Mesenchymal stem cell (in vitro differentiated cells and primary cell): ENCODE measurements at regions not wholly inside any gene's neighbourhood (a gene's known extent, or its start where the extent isn't known, plus 50 kb on each side); places are given as distances from the start of the nearest gene placed in this dataset.

ENCODE experiments used
- DNase-seq: peaks from one replicate; pipeline ENCODE4 v3.0.0-alpha.2; 2013
- H2AFZ ChIP-seq: one replicate; pipeline ENCODE4 v1.6.1; 2013; ENCODE audit warnings: low read depth, mild to moderate bottlenecking, control low read depth, inconsistent platforms, low read length, moderate library complexity
- H2AK5ac ChIP-seq: 2 replicates; pipeline ENCODE4 v1.6.1; 2013; ENCODE audit warnings: low read length, moderate library complexity, mild to moderate bottlenecking, inconsistent platforms; ENCODE audit not compliant: severe bottlenecking
- H2BK120ac ChIP-seq: one replicate; pipeline ENCODE4 v1.6.1; 2013; ENCODE audit warnings: low read depth, mild to moderate bottlenecking, inconsistent platforms, low read length, moderate library complexity
- H2BK12ac ChIP-seq, 2 experiments: one replicate each; pipeline ENCODE4 v1.6.1; 2013; ENCODE audit warnings: inconsistent platforms in 2 of 2, low read length in 2 of 2, mild to moderate bottlenecking in 2 of 2, moderate library complexity in 2 of 2, control low read depth in 1 of 2
- H2BK15ac ChIP-seq: one replicate; pipeline ENCODE4 v1.6.1; 2013; ENCODE audit warnings: mild to moderate bottlenecking, low read depth, inconsistent platforms; ENCODE audit not compliant: poor library complexity, severe bottlenecking
- H2BK5ac ChIP-seq: 2 replicates; pipeline ENCODE4 v1.6.1; 2013; ENCODE audit warnings: low read depth, mild to moderate bottlenecking, low read length, control low read depth, inconsistent platforms; ENCODE audit not compliant: poor library complexity, severe bottlenecking
- H3K14ac ChIP-seq, 2 experiments: one replicate each; pipeline ENCODE4 v1.6.1; 2013; ENCODE audit warnings: inconsistent platforms in 2 of 2, low read length in 2 of 2, control low read depth in 1 of 2, mild to moderate bottlenecking in 1 of 2, moderate library complexity in 1 of 2
- H3K18ac ChIP-seq, 2 experiments: one replicate each; pipeline ENCODE4 v1.6.1; 2013; ENCODE audit warnings: inconsistent platforms in 2 of 2, low read length in 2 of 2, control low read depth in 1 of 2, low read depth in 1 of 2, mild to moderate bottlenecking in 1 of 2
- H3K23ac ChIP-seq, 2 experiments: one replicate each; pipeline ENCODE4 v1.6.1; 2013; ENCODE audit warnings: inconsistent platforms in 2 of 2, low read length in 2 of 2, mild to moderate bottlenecking in 2 of 2, moderate library complexity in 2 of 2, control low read depth in 1 of 2
- H3K27ac ChIP-seq: 2 replicates; pipeline ENCODE4 v1.5.1; 2013; ENCODE audit warnings: mild to moderate bottlenecking, moderate library complexity, low read length, control low read depth, inconsistent platforms; ENCODE audit not compliant: poor library complexity, severe bottlenecking
- H3K27me3 ChIP-seq, 2 experiments: 2 replicates each; pipeline versions ENCODE4 v1.6.1 to v1.7.0; 2013; ENCODE audit warnings: low read length in 2 of 2, mild to moderate bottlenecking in 2 of 2, moderate library complexity in 2 of 2, control low read depth in 1 of 2, inconsistent platforms in 1 of 2; ENCODE audit not compliant: control insufficient read depth in 1 of 2, insufficient read depth in 1 of 2
- H3K36me3 ChIP-seq, 2 experiments: 2 replicates each; pipeline versions ENCODE4 v1.6.1 to v1.7.0; 2013; ENCODE audit warnings: low read length in 2 of 2, control low read depth in 1 of 2, inconsistent platforms in 1 of 2, low read depth in 1 of 2, mild to moderate bottlenecking in 1 of 2; ENCODE audit not compliant: insufficient read depth in 2 of 2, control insufficient read depth in 1 of 2
- H3K4ac ChIP-seq, 2 experiments: one replicate each; pipeline ENCODE4 v1.6.1; 2013; ENCODE audit warnings: inconsistent platforms in 2 of 2, low read length in 2 of 2, mild to moderate bottlenecking in 2 of 2, moderate library complexity in 2 of 2, control low read depth in 1 of 2, low read depth in 1 of 2
- H3K4me1 ChIP-seq: 2 replicates; pipeline ENCODE4 v1.6.1; 2013; ENCODE audit warnings: low read depth, low read length, control low read depth; ENCODE audit not compliant: control insufficient read depth, insufficient read depth
- H3K4me2 ChIP-seq: 2 replicates; pipeline ENCODE4 v1.6.1; 2013; ENCODE audit warnings: low read length, mild to moderate bottlenecking, inconsistent platforms; ENCODE audit not compliant: poor library complexity, severe bottlenecking
- H3K4me3 ChIP-seq, 2 experiments: 2 replicates each; pipeline versions ENCODE4 v1.5.1 to v1.7.0; 2013; ENCODE audit warnings: low read length in 2 of 2, mild to moderate bottlenecking in 2 of 2, control low read depth in 1 of 2, low read depth in 1 of 2; ENCODE audit not compliant: insufficient read depth in 1 of 2
- H3K79me1 ChIP-seq: replicated peaks from 2 replicates; pipeline ENCODE4 v1.6.1; 2013; ENCODE audit warnings: mild to moderate bottlenecking, control low read depth, low read length, inconsistent platforms; ENCODE audit not compliant: poor library complexity, severe bottlenecking
- H3K9ac ChIP-seq: 2 replicates; pipeline ENCODE4 v1.7.0; 2013; ENCODE audit warnings: mild to moderate bottlenecking, low read length, moderate library complexity
- H3K9me3 ChIP-seq: 2 replicates; pipeline ENCODE4 v1.7.0; 2013; ENCODE audit warnings: mild to moderate bottlenecking, low read length; ENCODE audit not compliant: control insufficient read depth
- H4K8ac ChIP-seq: one replicate; pipeline ENCODE4 v1.6.1; 2013; ENCODE audit warnings: inconsistent platforms, mild to moderate bottlenecking, low read length, moderate library complexity
- H4K91ac ChIP-seq: one replicate; pipeline ENCODE4 v1.6.1; 2013; ENCODE audit warnings: mild to moderate bottlenecking, low read length, inconsistent platforms
- WGBS: methylation state at CpG from one replicate; pipeline ENCODE4 v1.1.7; 2013; ENCODE audit warnings: mixed read lengths; 5-methylcytosine and 5-hydroxymethylcytosine counted together

DNA sequence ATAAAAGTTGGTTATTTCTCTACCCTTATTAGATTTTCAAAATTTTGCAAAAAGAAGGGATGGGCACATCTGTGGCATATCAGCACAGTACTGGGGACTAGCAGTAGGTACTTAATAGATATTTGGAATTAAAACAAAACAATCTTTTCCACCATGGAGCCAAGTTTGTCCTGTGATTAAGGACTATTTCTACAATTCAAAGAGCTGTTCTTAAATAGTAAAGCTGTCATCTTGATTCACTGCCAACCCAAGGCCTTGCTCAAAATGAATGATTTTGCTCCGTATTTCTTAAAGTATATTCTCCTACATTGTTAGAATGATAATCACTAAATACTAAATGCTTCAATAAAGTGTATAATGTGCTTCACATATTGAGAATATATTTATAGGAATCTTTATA is 169.9 kb downstream of the S1PR1 start:
- no peak overlapping the region for H2AK5ac ChIP-seq

DNA sequence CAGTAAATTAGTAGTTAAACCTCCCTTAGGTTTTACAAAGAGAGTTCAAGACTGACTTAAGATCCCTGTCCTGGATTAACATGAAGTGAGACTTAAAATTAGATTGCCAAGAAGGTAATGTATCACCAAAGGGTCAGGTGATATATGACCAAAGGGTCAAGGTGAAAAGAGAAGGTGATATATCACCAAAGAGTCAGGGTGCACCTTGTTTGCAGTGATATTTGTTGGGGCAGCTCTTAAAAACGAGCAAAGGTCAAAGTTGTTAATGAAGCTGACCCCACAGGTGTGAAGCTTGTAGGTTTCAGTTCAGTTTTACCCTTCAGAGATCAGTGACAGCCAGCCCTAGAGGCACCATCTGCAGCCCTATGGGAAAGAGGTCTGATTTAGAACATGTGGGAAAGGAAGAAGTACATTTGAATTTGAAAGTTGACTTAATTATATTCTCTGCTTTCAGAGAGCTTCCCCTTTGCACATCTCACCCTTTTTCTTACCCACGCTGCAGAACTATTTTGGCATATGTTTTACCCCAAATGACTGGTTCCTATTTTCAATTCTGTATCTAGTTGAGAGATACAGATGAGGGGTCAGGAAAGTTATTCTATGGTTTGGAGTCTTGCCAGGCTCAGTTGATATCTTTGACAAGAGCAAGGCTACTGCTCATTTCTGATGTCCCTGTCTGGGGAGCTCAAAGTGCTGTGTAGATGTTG is 170.8 kb downstream of the S1PR1 start:
- Histone ChIP-seq H4K8ac (no peak overlapping the region), H3K14ac (no peak overlapping the region), H3K4me1 (no peaks in the 10 kb centered on the region), H2BK12ac (no peak overlapping the region), H3K9ac (no peak overlapping the region), H3K18ac (no peak overlapping the region), H3K4ac (no peak overlapping the region), H2AFZ (no peak overlapping the region), H3K9me3 (no peaks in the 10 kb centered on the region), H2BK5ac (no peak overlapping the region), H3K79me1 (no peaks in the 10 kb centered on the region), H3K23ac (no peak overlapping the region), H3K27ac (no peak overlapping the region), H3K4me2 (no peak overlapping the region), H2AK5ac (no peak overlapping the region), H2BK15ac (no peak overlapping the region), H3K36me3 (no peaks in the 10 kb centered on the region), H4K91ac (no peak overlapping the region), H2BK120ac (no peak overlapping the region), H3K27me3 (no peaks in the 10 kb centered on the region), H3K4me3 (no peak overlapping the region)
- 30% methylated on average over 1 of the region's 2 CpGs for WGBS
- no peak for DNase-seq

More for the DNA sequence above, 169.9 kb downstream of the S1PR1 start:
- Histone ChIP-seq H4K91ac (no peak overlapping the region), H2BK15ac (no peak overlapping the region), H2AFZ (no peak overlapping the region), H3K4me1 (no peaks in the 10 kb centered on the region), H3K9me3 (no peaks in the 10 kb centered on the region), H3K27ac (no peak overlapping the region), H2BK12ac (no peak overlapping the region), H3K4ac (no peak overlapping the region), H3K14ac (no peak overlapping the region), H3K36me3 (no peaks in the 10 kb centered on the region), H3K9ac (no peak overlapping the region), H3K18ac (no peak overlapping the region), H3K4me3 (no peak overlapping the region), H2BK120ac (no peak overlapping the region), H2BK5ac (no peak overlapping the region), H3K27me3 (no peaks in the 10 kb centered on the region), H3K23ac (no peak overlapping the region), H3K79me1 (no peaks in the 10 kb centered on the region), H3K4me2 (no peak overlapping the region), H4K8ac (no peak overlapping the region)
- no peak for DNase-seq
- WGBS = no CpG with 5 or more reads among the region's 1 CpG

DNA sequence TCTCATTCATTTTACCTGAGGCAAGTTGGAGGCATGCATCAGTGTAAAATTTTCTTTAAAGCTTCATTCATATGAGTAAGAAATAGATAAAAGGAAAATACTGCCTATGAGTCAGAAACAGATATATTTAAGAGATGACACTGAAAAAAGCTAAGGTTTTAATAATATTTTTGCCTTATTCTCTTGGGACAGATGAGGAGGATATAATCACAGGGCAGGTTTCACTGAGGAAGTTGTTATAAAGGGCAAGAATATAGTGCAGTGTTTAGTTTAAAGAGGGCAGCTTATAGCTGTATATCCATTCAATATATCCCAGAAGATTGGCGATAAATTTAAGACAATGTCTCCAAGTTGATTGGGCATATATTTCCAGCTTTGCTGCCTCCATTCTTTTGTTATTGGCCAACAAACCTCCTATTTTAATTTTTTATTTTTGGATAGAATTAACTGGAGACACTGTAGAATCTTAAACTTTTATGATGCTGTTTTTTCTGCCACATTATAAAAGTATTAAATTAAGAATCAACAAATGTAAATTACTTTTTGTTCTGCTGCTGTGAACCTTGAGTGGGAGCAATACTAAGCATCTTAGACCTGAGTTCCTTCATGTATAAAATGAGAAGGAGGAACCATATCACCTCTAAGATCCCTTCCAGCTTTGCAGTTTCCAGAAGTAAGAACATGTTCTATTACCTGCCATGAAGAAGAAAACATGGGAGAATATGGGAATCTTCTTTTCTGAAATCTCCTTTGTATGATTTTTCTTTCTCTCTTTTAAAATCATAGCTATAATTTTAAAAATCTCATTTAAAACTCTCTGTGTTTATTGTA is 171.6 kb downstream of the S1PR1 start:
- no peak overlapping the region for H3K9ac ChIP-seq

DNA sequence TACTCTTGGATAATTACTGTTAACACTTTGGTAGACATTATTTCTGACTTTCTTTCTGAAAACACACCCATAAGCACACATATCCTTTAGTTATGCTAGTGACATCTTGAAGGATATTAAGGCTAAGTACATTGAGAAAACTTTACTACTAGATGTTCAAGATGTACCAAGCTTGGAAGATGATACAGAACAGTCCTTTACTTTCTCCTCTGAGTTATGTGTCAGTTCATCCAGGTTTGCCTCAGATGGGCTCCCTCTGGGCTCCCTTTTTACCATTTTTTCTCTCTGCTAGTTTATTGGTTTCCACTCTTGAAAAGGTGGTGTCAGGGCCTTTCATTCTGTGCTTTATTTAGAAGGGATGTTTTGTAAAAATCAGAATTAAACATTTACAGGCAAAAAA is 172.3 kb downstream of the S1PR1 start:
- Histone ChIP-seq H3K79me1 (no peaks in the 10 kb centered on the region), H3K9me3 (no peaks in the 10 kb centered on the region), H3K27me3 (no peaks in the 10 kb centered on the region), H2AFZ (no peak overlapping the region), H4K8ac (no peak overlapping the region), H2BK15ac (no peak overlapping the region), H3K9ac (no peak overlapping the region), H2BK12ac (no peak overlapping the region), H3K4me2 (no peak overlapping the region), H3K4ac (no peak overlapping the region), H3K14ac (no peak overlapping the region), H3K36me3 (no peaks in the 10 kb centered on the region), H3K18ac (no peak overlapping the region), H4K91ac (no peak overlapping the region), H2BK120ac (no peak overlapping the region), H3K4me3 (no peak overlapping the region), H3K27ac (no peak overlapping the region), H2BK5ac (no peak overlapping the region), H2AK5ac (no peak overlapping the region), H3K23ac (no peak overlapping the region), H3K4me1 (no peaks in the 10 kb centered on the region)
- no peak for DNase-seq

More for the DNA sequence above, 171.6 kb downstream of the S1PR1 start:
- Histone ChIP-seq H2BK12ac (no peak overlapping the region), H3K18ac (no peak overlapping the region), H3K4me1 (no peaks in the 10 kb centered on the region), H2BK5ac (no peak overlapping the region), H2AK5ac (no peak overlapping the region), H3K79me1 (no peaks in the 10 kb centered on the region), H3K9me3 (no peaks in the 10 kb centered on the region), H3K23ac (no peak overlapping the region), H3K14ac (no peak overlapping the region), H3K4me2 (no peak overlapping the region), H4K8ac (no peak overlapping the region), H3K27me3 (no peaks in the 10 kb centered on the region), H2AFZ (no peak overlapping the region), H3K36me3 (no peaks in the 10 kb centered on the region), H2BK15ac (no peak overlapping the region), H3K4me3 (no peak overlapping the region), H2BK120ac (no peak overlapping the region), H3K27ac (no peak overlapping the region), H3K4ac (no peak overlapping the region), H4K91ac (no peak overlapping the region)
- no CpG with 5 or more reads among the region's 1 CpG for WGBS
- no peak for DNase-seq
